Globus pallidus (tissue), 1 donor: ENCODE measurements at regions not wholly inside any gene's neighbourhood (a gene's known extent, or its start where the extent isn't known, plus 50 kb on each side); places are given as distances from the start of the nearest gene placed in this dataset.
"Not testable (repeated sequence)": the region's sequence is repeated elsewhere in the genome, so short reads cannot be mapped to it uniquely, and the experiment has no call there.

Experiments used
- DNase-seq: peaks from one replicate; pipeline ENCODE4 v3.0.0-alpha.2; 2015; ENCODE audit warnings: low spot score

- DNase-seq: not testable (repeated sequence)
Measured at GRCh38 chr14:59058776-59059175, 129.7 kb upstream of the DAAM1 start.

GRCh38 chr14:59060841-59061240 lies 127.6 kb upstream of the DAAM1 start:
- DNase-seq: peak; percentile 5

- no peak for DNase-seq
Measured at GRCh38 chr14:59061292-59061691, 127.2 kb upstream of the DAAM1 start.

GRCh38 chr14:59063259-59063658 lies 125.2 kb upstream of the DAAM1 start:
- no peak for DNase-seq

- peak; percentile 30 for DNase-seq
Measured at GRCh38 chr14:59067127-59067894, 121.2 kb upstream of the DAAM1 start.

- no peak for DNase-seq
Measured at GRCh38 chr14:59069163-59069854, 119.2 kb upstream of the DAAM1 start.

GRCh38 chr14:59075506-59075905 lies 113.0 kb upstream of the DAAM1 start:
- no peak for DNase-seq

GRCh38 chr14:59081720-59082119 lies 106.7 kb upstream of the DAAM1 start:
- no peak for DNase-seq

- no peak for DNase-seq
Measured at GRCh38 chr14:59085207-59085739, 103.2 kb upstream of the DAAM1 start.

- no peak for DNase-seq
Measured at GRCh38 chr14:59086241-59086882, 102.1 kb upstream of the DAAM1 start.

GRCh38 chr14:59087240-59087639 lies 101.2 kb upstream of the DAAM1 start:
- DNase-seq: no peak

GRCh38 chr14:59087711-59088110 lies 100.8 kb upstream of the DAAM1 start:
- DNase-seq: no peak

- DNase-seq: no peak
Measured at GRCh38 chr14:59090572-59090971, 97.9 kb upstream of the DAAM1 start.

- DNase-seq: no peak
Measured at GRCh38 chr14:59091404-59091803, 97.1 kb upstream of the DAAM1 start.

- DNase-seq: no peak
Measured at GRCh38 chr14:59091976-59092375, 96.5 kb upstream of the DAAM1 start.

- DNase-seq: no peak
Measured at GRCh38 chr14:59093902-59094301, 94.6 kb upstream of the DAAM1 start.

- no peak for DNase-seq
Measured at GRCh38 chr14:59096303-59096702, 92.2 kb upstream of the DAAM1 start.

GRCh38 chr14:59097681-59098080 lies 90.8 kb upstream of the DAAM1 start:
- DNase-seq: no peak

GRCh38 chr14:59098377-59098776 lies 90.1 kb upstream of the DAAM1 start:
- DNase-seq: no peak

- DNase-seq: no peak
Measured at GRCh38 chr14:59100205-59100604, 88.3 kb upstream of the DAAM1 start.

GRCh38 chr14:59101476-59101875 lies 87.0 kb upstream of the DAAM1 start:
- DNase-seq: no peak

- no peak for DNase-seq
Measured at GRCh38 chr14:59103396-59103795, 85.1 kb upstream of the DAAM1 start.

GRCh38 chr14:59107819-59108218 lies 80.6 kb upstream of the DAAM1 start:
- no peak for DNase-seq
